ENCODE measurements at regions not wholly inside any gene's neighbourhood (a gene's known extent, or its start where the extent isn't known, plus 50 kb on each side); places are given as distances from the start of the nearest gene placed in this dataset.

- H3K4me1 ChIP-seq (ENCODE audit: control insufficient read depth, low read depth, low read length) = peaks cover 4% of the 10 kb centered on the region
- H3K27me3 ChIP-seq (ENCODE audit: control insufficient read depth, insufficient read depth, low read length) = peaks cover 18% of the 10 kb centered on the region
- H3K27ac ChIP-seq (ENCODE audit: low read length) = no peak overlapping the region
Measured at GRCh38 chr2:120567128-120567527, 168.5 kb upstream of the GLI2 start.

GRCh38 chr2:120568089-120568974, 167.3 kb upstream of the GLI2 start:
- Histone ChIP-seq H3K4me3 (ENCODE audit: low read length) (no peak overlapping the region), H3K9ac (ENCODE audit: low read length) (no peak overlapping the region), H3K27me3 (ENCODE audit: control insufficient read depth, insufficient read depth, low read length) (peaks cover 30% of the 10 kb centered on the region), H3K9me3 (ENCODE audit: control insufficient read depth, low read depth, low read length) (no peaks in the 10 kb centered on the region), H3K4me1 (ENCODE audit: control insufficient read depth, low read depth, low read length) (peaks cover 4% of the 10 kb centered on the region), H3K36me3 (ENCODE audit: control insufficient read depth, low read depth, low read length) (no peaks in the 10 kb centered on the region), H3K27ac (ENCODE audit: low read length) (no peak overlapping the region)

More at GRCh38 chr2:120567128-120567527, 168.5 kb upstream of the GLI2 start:
- no peaks in the 10 kb centered on the region for H3K9me3 ChIP-seq (ENCODE audit: control insufficient read depth, low read depth, low read length)
- H3K36me3 ChIP-seq (ENCODE audit: control insufficient read depth, low read depth, low read length) = no peaks in the 10 kb centered on the region
- no peak overlapping the region for H3K9ac ChIP-seq (ENCODE audit: low read length)
- H3K4me3 ChIP-seq (ENCODE audit: low read length) = no peak overlapping the region

- peaks cover 30% of the 10 kb centered on the region for H3K27me3 ChIP-seq (ENCODE audit: control insufficient read depth, insufficient read depth, low read length)
- H3K27ac ChIP-seq (ENCODE audit: low read length) = no peak overlapping the region
- H3K4me1 ChIP-seq (ENCODE audit: control insufficient read depth, low read depth, low read length) = peaks cover 4% of the 10 kb centered on the region
Measured at GRCh38 chr2:120568975-120569268, 166.7 kb upstream of the GLI2 start.

GRCh38 chr2:120570001-120570400, 165.7 kb upstream of the GLI2 start:
- peaks cover 4% of the 10 kb centered on the region for H3K4me1 ChIP-seq (ENCODE audit: control insufficient read depth, low read depth, low read length)
- H3K27me3 ChIP-seq (ENCODE audit: control insufficient read depth, insufficient read depth, low read length) = peaks cover 38% of the 10 kb centered on the region
- H3K36me3 ChIP-seq (ENCODE audit: control insufficient read depth, low read depth, low read length) = no peaks in the 10 kb centered on the region
- H3K9ac ChIP-seq (ENCODE audit: low read length) = no peak overlapping the region
- H3K9me3 ChIP-seq (ENCODE audit: control insufficient read depth, low read depth, low read length) = no peaks in the 10 kb centered on the region
- H3K4me3 ChIP-seq (ENCODE audit: low read length) = no peak overlapping the region
- no peak overlapping the region for H3K27ac ChIP-seq (ENCODE audit: low read length)

More at GRCh38 chr2:120568975-120569268, 166.7 kb upstream of the GLI2 start:
- no peak overlapping the region for H3K9ac ChIP-seq (ENCODE audit: low read length)
- H3K9me3 ChIP-seq (ENCODE audit: control insufficient read depth, low read depth, low read length) = no peaks in the 10 kb centered on the region
- H3K36me3 ChIP-seq (ENCODE audit: control insufficient read depth, low read depth, low read length) = no peaks in the 10 kb centered on the region
- H3K4me3 ChIP-seq (ENCODE audit: low read length) = no peak overlapping the region

- no peak overlapping the region for H3K27ac ChIP-seq (ENCODE audit: low read length)
- no peaks in the 10 kb centered on the region for H3K36me3 ChIP-seq (ENCODE audit: control insufficient read depth, low read depth, low read length)
- peaks cover 43% of the 10 kb centered on the region for H3K27me3 ChIP-seq (ENCODE audit: control insufficient read depth, insufficient read depth, low read length)
- H3K9ac ChIP-seq (ENCODE audit: low read length) = no peak overlapping the region
- H3K4me3 ChIP-seq (ENCODE audit: low read length) = no peak overlapping the region
- no peaks in the 10 kb centered on the region for H3K9me3 ChIP-seq (ENCODE audit: control insufficient read depth, low read depth, low read length)
- peaks cover 9% of the 10 kb centered on the region for H3K4me1 ChIP-seq (ENCODE audit: control insufficient read depth, low read depth, low read length)
Measured at GRCh38 chr2:120570546-120570945, 165.1 kb upstream of the GLI2 start.

- H3K36me3 ChIP-seq (ENCODE audit: control insufficient read depth, low read depth, low read length) = no peaks in the 10 kb centered on the region
- H3K27me3 ChIP-seq (ENCODE audit: control insufficient read depth, insufficient read depth, low read length) = peaks cover 49% of the 10 kb centered on the region
- no peak overlapping the region for H3K9ac ChIP-seq (ENCODE audit: low read length)
Measured at GRCh38 chr2:120571015-120571728, 164.5 kb upstream of the GLI2 start.

GRCh38 chr2:120572226-120572625, 163.4 kb upstream of the GLI2 start:
- no peaks in the 10 kb centered on the region for H3K9me3 ChIP-seq (ENCODE audit: control insufficient read depth, low read depth, low read length)
- H3K9ac ChIP-seq (ENCODE audit: low read length) = no peak overlapping the region
- no peak overlapping the region for H3K4me3 ChIP-seq (ENCODE audit: low read length)
- no peak overlapping the region for H3K27ac ChIP-seq (ENCODE audit: low read length)
- peaks cover 9% of the 10 kb centered on the region for H3K4me1 ChIP-seq (ENCODE audit: control insufficient read depth, low read depth, low read length)
- H3K27me3 ChIP-seq (ENCODE audit: control insufficient read depth, insufficient read depth, low read length) = peaks cover 60% of the 10 kb centered on the region
- H3K36me3 ChIP-seq (ENCODE audit: control insufficient read depth, low read depth, low read length) = no peaks in the 10 kb centered on the region

More at GRCh38 chr2:120571015-120571728, 164.5 kb upstream of the GLI2 start:
- H3K27ac ChIP-seq (ENCODE audit: low read length) = no peak overlapping the region
- H3K4me3 ChIP-seq (ENCODE audit: low read length) = no peak overlapping the region
- H3K9me3 ChIP-seq (ENCODE audit: control insufficient read depth, low read depth, low read length) = no peaks in the 10 kb centered on the region
- peaks cover 9% of the 10 kb centered on the region for H3K4me1 ChIP-seq (ENCODE audit: control insufficient read depth, low read depth, low read length)

GRCh38 chr2:120574620-120575019, 161.0 kb upstream of the GLI2 start:
- H3K27ac ChIP-seq (ENCODE audit: low read length) = no peak overlapping the region
- H3K27me3 ChIP-seq (ENCODE audit: control insufficient read depth, insufficient read depth, low read length) = peaks cover 84% of the 10 kb centered on the region
- H3K9ac ChIP-seq (ENCODE audit: low read length) = no peak overlapping the region
- H3K9me3 ChIP-seq (ENCODE audit: control insufficient read depth, low read depth, low read length) = no peaks in the 10 kb centered on the region
- peaks cover 9% of the 10 kb centered on the region for H3K4me1 ChIP-seq (ENCODE audit: control insufficient read depth, low read depth, low read length)
- H3K4me3 ChIP-seq (ENCODE audit: low read length) = no peak overlapping the region
- no peaks in the 10 kb centered on the region for H3K36me3 ChIP-seq (ENCODE audit: control insufficient read depth, low read depth, low read length)

GRCh38 chr2:120575966-120576365, 159.7 kb upstream of the GLI2 start:
- Histone ChIP-seq H3K27me3 (ENCODE audit: control insufficient read depth, insufficient read depth, low read length) (peaks cover 95% of the 10 kb centered on the region), H3K9ac (ENCODE audit: low read length) (no peak overlapping the region), H3K4me1 (ENCODE audit: control insufficient read depth, low read depth, low read length) (peaks cover 9% of the 10 kb centered on the region)

GRCh38 chr2:120576509-120577474, 158.9 kb upstream of the GLI2 start:
- Histone ChIP-seq H3K27me3 (ENCODE audit: control insufficient read depth, insufficient read depth, low read length) (peaks cover 94% of the 10 kb centered on the region), H3K27ac (ENCODE audit: low read length) (no peak overlapping the region), H3K9me3 (ENCODE audit: control insufficient read depth, low read depth, low read length) (no peaks in the 10 kb centered on the region), H3K36me3 (ENCODE audit: control insufficient read depth, low read depth, low read length) (no peaks in the 10 kb centered on the region), H3K9ac (ENCODE audit: low read length) (no peak overlapping the region), H3K4me1 (ENCODE audit: control insufficient read depth, low read depth, low read length) (peaks cover 9% of the 10 kb centered on the region), H3K4me3 (ENCODE audit: low read length) (no peak overlapping the region)

More at GRCh38 chr2:120575966-120576365, 159.7 kb upstream of the GLI2 start:
- Histone ChIP-seq H3K36me3 (ENCODE audit: control insufficient read depth, low read depth, low read length) (no peaks in the 10 kb centered on the region), H3K4me3 (ENCODE audit: low read length) (no peak overlapping the region), H3K9me3 (ENCODE audit: control insufficient read depth, low read depth, low read length) (no peaks in the 10 kb centered on the region), H3K27ac (ENCODE audit: low read length) (no peak overlapping the region)

- no peak overlapping the region for H3K4me3 ChIP-seq (ENCODE audit: low read length)
- no peak overlapping the region for H3K9ac ChIP-seq (ENCODE audit: low read length)
- no peak overlapping the region for H3K27ac ChIP-seq (ENCODE audit: low read length)
- H3K36me3 ChIP-seq (ENCODE audit: control insufficient read depth, low read depth, low read length) = no peaks in the 10 kb centered on the region
- H3K9me3 ChIP-seq (ENCODE audit: control insufficient read depth, low read depth, low read length) = no peaks in the 10 kb centered on the region
- peaks cover 9% of the 10 kb centered on the region for H3K4me1 ChIP-seq (ENCODE audit: control insufficient read depth, low read depth, low read length)
- peaks cover 84% of the 10 kb centered on the region for H3K27me3 ChIP-seq (ENCODE audit: control insufficient read depth, insufficient read depth, low read length)
Measured at GRCh38 chr2:120577721-120578295, 157.9 kb upstream of the GLI2 start.
